ENCODE measurements at regions not wholly inside any gene's neighbourhood (a gene's known extent, or its start where the extent isn't known, plus 50 kb on each side); places are given as distances from the start of the nearest gene placed in this dataset.
"Not testable (repeated sequence)": the region's sequence is repeated elsewhere in the genome, so short reads cannot be mapped to it uniquely, and the experiment has no call there.

GRCh38 chr19:31531326-31531725 lies 182.1 kb upstream of the TSHZ3 start:
- no peak for DNase-seq

DNA sequence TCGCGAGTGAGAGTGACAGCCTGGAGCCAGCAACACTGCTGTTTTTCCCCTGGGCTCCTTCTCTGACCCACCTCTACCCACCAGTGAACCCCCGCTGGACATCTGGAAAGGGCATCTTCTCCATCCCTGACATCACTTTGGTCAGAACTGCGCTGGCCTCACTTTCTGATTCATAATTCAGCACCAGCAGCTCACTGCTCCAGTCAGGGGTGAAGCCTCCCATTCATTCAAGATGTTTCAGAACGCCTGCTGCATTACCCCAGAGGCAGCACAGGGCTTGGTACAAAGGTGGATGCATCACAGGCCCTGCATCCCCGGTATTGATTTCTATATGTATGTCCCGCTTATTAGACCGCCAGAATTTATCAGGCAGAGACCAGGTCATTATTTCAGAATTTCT lies 182.8 kb upstream of the TSHZ3 start:
- no peak for DNase-seq

GRCh38 chr19:31533114-31533513 lies 183.9 kb upstream of the TSHZ3 start:
- no peak for DNase-seq

GRCh38 chr19:31534231-31534630 lies 185.0 kb upstream of the TSHZ3 start:
- DNase-seq = no peak

DNA sequence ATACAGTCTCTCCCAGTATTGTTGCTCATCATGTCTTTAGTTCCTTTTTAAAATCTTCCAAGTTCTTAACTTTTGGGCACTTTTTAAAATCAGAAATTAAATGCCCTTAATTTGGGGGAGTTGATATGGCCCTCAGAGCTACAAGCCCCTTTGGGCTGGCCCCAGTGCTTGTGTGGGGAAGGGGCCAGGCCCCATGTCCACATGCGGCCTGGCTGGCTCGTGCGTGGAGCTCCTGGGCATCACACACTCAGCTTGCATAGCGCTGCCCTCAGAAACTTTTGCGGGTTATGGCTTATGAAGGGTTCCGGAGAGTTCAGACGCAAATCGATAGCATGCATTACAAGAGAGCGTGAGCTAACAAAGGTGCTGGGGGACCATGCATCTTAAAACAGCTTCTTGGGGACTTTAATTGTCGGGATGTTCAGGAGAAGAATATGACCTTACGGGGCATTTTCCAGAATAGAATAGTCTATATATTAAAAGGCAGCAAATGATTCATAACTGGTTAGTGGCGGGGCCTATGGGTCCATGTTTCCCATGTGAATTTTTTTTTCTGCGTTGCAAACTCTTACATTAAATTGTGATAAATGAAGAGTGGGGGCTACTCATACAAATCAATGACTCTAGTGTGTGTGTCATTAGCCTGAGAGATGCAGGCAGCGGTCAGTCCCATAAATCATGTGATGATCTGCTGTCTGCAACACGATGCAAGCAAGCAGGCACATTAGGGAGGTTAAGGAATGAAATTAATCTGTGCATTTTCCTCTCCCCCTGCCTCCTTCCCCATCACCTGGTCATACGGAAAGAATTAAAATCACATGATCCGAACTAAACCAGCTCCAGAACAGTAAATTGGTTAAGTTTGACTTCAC lies 185.8 kb upstream of the TSHZ3 start:
- no peak for DNase-seq

GRCh38 chr19:31535691-31536460 lies 186.6 kb upstream of the TSHZ3 start:
- no peak for DNase-seq

GRCh38 chr19:31537136-31537535 lies 187.9 kb upstream of the TSHZ3 start:
- DNase-seq = no peak

DNA sequence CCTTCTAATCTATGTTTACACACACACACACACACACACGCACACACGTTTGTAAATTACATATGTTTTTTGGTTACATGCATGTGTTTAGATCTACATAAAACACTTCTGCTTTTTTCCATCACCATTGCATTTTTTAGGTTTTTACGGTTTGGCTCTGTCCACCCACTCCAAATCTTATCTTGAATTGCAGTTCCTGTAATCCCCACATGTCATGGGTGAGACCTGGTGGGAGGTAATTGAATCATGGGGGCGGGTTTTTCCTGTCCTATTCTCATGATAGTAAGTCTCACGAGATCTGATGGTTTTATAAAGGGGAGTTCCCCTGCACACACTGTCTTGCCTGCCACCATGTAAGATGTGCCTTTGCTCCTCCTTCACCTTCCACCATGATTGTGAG lies 188.7 kb upstream of the TSHZ3 start:
- not testable (repeated sequence) for DNase-seq

DNA sequence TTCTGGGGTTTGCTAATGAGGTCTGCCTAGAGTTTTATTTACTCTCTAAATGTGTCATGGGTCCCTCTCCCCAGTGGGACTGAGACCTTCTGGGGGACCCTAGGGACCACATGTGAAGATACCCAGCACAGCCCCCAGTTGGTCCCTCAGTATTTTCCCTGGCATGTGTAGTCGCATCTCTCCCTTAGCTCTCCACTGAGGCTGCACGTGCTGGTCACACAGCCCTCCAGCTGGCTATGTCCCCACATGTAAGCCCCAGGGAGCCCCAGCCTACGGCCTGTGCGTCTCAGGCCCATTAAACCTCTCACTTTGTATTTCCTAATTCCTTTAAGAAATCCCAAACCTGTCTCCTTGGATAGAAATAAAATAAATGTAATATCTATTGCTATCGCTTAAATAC lies 189.6 kb upstream of the TSHZ3 start:
- no peak for DNase-seq

DNA sequence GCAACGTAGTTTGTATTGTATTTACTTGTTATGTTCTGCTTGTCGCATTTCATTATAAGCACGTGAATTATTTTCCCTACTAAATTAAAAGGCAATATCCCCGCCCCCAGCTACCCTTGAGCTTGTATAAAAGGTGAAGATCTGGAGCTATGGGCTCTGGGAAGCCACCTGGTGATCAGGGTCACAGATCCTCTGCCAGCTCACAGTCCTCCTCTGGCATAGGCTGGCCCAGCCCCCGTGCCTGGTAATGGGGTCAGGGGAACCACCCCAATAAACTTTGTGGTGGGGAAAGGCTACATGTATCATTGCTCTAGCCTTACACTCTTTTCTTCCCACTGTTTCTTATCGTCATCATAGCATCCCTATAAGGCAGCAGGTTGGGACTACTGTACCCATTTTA lies 190.2 kb upstream of the TSHZ3 start:
- no peak for DNase-seq

DNA sequence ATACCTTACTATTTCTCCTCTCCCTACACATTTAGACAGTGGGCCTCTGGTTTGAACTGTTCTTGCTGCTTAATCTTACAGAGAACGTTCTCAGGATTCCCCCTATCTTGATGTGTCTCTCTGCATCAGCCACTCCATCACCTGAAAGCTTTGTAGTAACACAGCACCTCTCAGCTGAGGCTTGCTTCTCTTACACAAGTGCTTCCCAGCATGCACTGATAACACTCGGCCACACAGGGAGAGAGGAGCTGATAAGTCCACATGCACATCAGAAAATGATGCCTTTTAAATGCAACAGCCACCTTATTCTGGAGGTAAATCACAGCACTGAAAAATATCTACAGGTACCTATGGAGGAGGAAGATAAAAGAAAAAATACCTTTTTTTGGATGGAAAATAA lies 192.2 kb upstream of the TSHZ3 start:
- no peak for DNase-seq

DNA sequence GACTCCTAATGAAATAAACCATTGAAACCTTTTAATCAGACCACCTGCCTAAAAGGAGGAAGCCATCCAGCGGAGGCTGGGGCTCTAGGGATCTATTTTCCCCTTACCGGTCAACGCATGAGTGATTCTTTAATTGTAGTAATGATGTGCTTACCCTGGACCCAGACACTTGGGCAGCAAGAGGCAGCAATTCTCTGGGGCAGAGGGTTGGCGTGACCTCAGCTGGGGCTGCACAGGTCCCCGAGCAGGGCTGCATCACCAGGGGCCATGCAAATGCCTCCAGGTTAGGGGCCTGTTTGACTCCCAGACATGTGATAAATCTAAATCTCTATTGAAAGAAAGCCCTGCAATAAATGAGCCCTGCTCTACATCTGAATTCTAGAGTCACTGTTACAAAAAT lies 194.2 kb upstream of the TSHZ3 start:
- no peak for DNase-seq

DNA sequence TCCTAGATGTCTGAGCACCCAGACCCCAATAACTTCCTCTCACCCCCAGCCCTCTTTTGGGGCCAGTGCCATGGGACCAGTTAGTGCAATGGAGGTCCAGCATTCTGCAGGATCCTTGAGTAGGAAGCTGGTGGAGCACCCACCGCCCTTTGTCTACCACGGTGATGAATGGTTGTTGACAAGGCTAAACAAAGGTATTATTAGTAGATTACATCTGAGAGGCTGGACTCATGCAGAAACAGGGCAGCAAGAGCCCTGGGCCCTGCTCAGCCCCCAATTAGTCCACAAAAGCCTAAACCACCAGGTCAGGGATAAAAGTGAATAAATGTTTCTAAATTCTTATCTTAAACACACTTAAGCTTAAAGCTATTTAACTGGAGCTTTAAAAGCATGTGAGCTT lies 196.5 kb upstream of the TSHZ3 start:
- DNase-seq = no peak

DNA sequence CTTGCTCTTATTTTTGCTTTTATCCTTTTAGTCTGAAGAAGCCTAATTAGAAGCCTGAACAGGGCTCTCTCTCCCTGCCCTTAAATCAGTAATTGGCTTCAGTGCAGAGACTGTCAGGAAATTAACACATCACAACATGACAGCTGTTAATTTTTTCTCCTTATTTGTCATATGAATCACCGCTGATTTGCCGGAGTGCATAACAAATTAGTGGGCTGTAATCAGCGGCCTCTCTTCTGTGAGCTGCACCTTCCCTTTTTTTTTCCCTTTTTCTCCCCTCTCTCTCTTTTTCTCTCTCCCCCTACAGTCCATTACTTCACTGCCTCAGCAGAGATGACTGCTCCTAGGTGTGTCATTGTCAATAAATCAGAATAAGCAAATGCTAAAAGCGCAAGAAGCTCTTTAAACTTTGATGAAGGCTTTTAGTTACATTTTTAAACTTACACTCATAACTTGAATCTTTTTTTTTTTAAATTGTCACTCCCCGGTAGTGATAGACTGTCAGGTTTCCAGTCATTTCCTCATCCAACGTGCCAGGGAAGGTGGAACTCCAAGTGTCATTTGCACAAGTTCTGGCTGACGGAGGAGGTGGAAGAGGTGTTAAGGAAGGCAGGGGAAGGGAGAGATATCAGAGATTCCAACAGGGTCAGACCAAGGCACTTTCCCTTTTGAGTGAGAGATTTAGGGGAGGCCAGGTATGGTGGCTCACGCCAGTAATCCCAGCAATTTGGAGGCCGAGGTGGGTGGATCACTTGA lies 197.1 kb upstream of the TSHZ3 start:
- DNase-seq = no peak

DNA sequence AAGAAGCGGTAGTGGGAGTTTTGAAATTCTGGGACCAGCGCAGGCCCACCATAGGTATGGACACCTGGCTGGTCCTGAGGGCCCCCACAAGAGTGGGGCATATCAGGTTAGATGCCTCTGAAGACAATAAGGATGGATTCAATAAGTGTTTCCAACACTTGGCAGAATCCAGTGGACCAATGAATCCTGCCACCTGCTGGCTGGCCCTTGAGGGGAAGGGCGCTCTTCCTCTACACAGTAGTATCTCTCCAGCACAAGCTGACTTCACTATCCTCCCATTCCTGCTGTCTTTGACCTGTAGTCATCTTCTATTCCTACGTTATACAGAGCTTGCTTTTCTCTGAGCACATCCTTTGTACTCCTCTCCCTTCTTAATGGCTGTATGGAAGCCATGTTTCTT lies 199.7 kb upstream of the TSHZ3 start:
- no peak for DNase-seq

GRCh38 chr19:31553112-31553845 lies 204.0 kb upstream of the TSHZ3 start:
- no peak for DNase-seq

DNA sequence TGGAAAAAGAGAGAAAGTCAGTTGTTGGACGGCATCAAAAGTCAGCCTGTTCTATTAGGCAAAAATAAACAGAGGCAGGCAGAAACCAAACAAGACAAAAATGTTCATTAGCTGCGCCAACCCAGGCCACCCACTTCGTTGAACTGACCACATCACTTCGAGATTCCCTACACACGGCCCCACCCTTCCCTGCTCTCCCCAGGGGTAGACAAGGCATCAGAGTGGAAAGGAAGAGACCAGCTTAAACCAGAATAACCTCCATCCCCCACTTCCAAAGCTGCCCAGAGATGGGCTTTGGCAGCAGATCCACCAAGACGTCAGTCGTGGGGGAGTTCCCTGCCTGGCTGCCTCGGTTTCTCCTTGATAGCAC lies 204.6 kb upstream of the TSHZ3 start:
- no peak for DNase-seq

- DNase-seq = no peak
Measured at GRCh38 chr19:31554360-31554759, 205.1 kb upstream of the TSHZ3 start.

DNA sequence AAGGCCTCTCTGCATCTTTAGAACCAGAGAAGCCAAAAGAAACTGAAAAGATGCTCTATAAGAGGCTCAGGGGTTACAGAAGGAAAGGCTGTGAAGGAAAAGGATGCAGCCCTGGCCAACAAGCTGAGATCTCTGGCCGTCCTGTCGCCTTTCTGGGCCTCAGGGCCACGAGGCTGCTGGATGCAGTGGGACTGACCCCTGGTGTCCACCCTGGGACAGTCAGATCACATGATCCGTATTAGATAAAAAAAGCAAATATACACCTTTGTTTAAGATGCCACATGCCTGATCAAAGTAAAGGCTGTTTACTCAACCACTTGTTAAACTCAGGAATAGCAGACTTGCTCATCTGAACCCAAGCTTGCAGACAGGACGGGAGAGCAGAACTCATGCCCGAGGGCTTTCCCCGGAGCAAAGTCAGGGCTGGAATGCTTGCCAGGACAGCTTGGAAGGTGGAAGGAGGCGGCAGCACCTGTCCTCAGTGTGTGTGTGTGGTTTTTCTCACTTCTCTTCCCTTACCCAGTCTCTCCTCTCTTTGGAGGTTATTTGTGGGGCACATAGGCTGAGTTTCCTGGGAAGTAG lies 206.5 kb upstream of the TSHZ3 start:
- no peak for DNase-seq

DNA sequence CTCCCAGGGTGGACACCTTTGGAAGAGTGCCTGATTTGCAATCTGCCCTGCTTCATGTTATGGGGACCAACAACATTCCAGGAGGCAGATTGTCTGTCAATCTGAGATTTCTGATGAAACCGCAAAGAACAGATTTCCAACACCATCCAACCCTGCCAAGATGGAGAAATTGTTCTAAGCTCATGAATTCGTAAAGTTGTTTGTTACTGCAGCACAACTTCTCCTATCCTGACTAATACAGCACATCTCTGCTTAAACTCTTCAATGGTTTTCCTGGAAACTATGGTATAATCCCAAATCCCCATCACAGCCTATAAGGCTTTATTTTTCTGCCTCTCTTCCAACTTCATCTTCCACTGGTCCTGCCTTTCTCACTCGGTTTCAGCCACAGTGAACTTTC lies 210.3 kb upstream of the TSHZ3 start:
- no peak for DNase-seq

DNA sequence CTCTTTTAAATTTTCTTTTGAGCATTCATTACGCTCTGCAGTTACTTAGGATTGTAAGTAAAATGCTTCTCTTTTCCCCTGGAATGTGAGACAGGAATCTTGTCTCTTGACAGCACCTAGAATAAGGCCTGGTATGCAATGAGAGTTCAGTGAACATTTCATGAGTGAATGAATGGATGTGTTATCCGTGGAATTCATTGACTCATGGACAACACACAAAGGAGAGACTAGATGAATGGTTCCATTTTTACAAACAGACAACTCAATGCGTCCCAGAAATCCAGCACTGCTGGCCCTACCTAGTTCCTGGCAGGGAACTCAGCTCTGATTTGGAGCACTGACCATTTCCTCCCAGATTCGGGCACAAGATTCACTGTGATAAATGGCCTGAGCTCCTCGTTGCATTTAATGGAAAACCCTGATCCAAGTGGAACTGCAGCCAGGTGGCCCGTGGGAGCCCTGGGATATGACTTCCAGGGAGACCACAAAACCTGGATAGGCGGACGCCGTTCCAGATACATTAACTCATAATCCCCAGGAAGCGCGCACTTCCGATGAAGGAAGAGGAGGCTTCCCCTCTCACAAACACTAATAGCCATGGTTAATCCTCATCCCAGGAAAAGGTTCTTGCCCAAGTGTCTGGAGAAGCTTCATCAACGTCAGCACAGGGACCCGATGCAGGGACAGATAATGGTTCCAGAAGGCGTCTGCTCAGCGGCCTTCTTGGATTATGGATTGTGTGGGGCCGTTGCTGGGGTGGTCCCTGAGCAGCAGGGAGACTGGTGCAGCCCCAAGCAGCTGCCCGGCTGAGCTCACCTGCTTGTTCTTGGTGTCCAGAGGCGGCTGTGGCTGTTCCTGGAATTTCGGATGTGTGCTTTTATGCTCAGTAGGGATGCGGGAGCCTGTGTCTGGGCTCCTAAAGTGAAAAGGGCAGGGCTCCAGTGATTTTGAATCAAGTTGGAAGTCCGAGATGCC lies 211.1 kb upstream of the TSHZ3 start:
- DNase-seq = no peak
